ENCODE measurements at regions not wholly inside any gene's neighbourhood (a gene's known extent, or its start where the extent isn't known, plus 50 kb on each side); places are given as distances from the start of the nearest gene placed in this dataset.

DNA sequence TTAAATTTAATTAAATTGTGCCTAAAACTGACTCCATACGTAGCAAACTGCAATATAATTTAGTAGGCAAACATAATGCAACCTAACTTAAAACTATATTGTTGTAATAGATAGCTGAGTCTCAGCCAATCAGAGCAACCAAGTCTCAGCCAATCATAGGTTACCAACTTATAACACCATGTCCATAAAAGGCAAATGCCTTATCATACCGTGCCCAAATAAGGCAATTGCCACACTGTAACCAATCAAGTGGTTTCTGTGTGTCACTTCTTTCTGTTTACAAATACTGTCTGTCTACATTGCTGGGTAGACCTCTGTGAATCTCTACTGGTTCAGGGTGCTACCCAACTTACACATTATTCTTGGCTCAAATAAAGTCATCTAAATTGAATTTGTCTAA lies 728.4 kb upstream of the EPHA6 start:
- TF ChIP-seq CTCF (conservative IDR thresholded peaks at IDR 0.05) (no peak), ZFX (IDR thresholded peaks at IDR 0.05) (no peak)

All from C4-2B (cell line).